MM.1S (cell line): ENCODE measurements at regions not wholly inside any gene's neighbourhood (a gene's known extent, or its start where the extent isn't known, plus 50 kb on each side); places are given as distances from the start of the nearest gene placed in this dataset.

ENCODE experiments used
- CTCF ChIP-seq: fragments of 300-600 bp; sonication (generic); IDR thresholded peaks from 2 replicates; pipeline ENCODE4 v1.5.1; 2016; ENCODE audit warnings: antibody characterized with exemption, low read length, mixed read lengths
- EZH2 ChIP-seq: fragments of 300-600 bp; sonication (generic); optimal IDR thresholded peaks from 2 replicates; pipeline ENCODE3; 2017; ENCODE audit warnings: low read depth, mild to moderate bottlenecking, antibody characterized with exemption, low read length, mixed read lengths

GRCh38 chrX:39888730-39889129 lies 209.0 kb downstream of the BCOR start:
- TF ChIP-seq CTCF (no peak), EZH2 (no peak)
